Keratinocyte (primary cell): ENCODE measurements at regions not wholly inside any gene's neighbourhood (a gene's known extent, or its start where the extent isn't known, plus 50 kb on each side); places are given as distances from the start of the nearest gene placed in this dataset.

ENCODE experiments used
- DNase-seq: peaks from one replicate; pipeline ENCODE4 v3.0.0-alpha.2; 2011; ENCODE audit warnings: low read depth, missing footprints, low spot score
- FAIRE-seq: peaks from 2 replicates; lab custom pipeline; 2011; peaks lifted over from hg19 to GRCh38; lab: Jason Lieb, UNC
- H2AFZ ChIP-seq: 2 replicates; pipeline ENCODE4 v1.6.0; 2012; ENCODE audit warnings: low read length, control low read depth, inconsistent platforms; ENCODE audit not compliant: control insufficient read depth
- H3K27ac ChIP-seq: 2 replicates; pipeline ENCODE4 v1.5.1; 2011; ENCODE audit warnings: low read length; ENCODE audit not compliant: control insufficient read depth, insufficient read depth
- H3K27me3 ChIP-seq: 3 replicates; pipeline ENCODE4 v1.6.0; 2011; ENCODE audit warnings: low read length; ENCODE audit not compliant: control insufficient read depth, insufficient read depth; ENCODE audit errors: extremely low read depth
- H3K36me3 ChIP-seq, 2 experiments: 2 replicates in 1 of 2; 3 replicates in 1 of 2; pipeline ENCODE4 v1.5.1; 2011; ENCODE audit warnings: low read length in 2 of 2, mild to moderate bottlenecking in 1 of 2; ENCODE audit not compliant: control insufficient read depth in 2 of 2, insufficient read depth in 2 of 2; ENCODE audit errors: extremely low read depth in 1 of 2
- H3K4me1 ChIP-seq: 3 replicates; pipeline ENCODE4 v1.5.1; 2011; ENCODE audit warnings: low read length; ENCODE audit not compliant: control insufficient read depth, insufficient read depth; ENCODE audit errors: extremely low read depth
- H3K4me2 ChIP-seq: 3 replicates; pipeline ENCODE4 v1.6.0; 2011; ENCODE audit warnings: low read depth, low read length; ENCODE audit not compliant: control insufficient read depth, insufficient read depth; ENCODE audit errors: extremely low read depth
- H3K4me3 ChIP-seq, 3 experiments: fragments of 200-600 bp in 1 of 3; sonication (generic) in 1 of 3; 2 replicates in 2 of 3; 3 replicates in 1 of 3; pipeline ENCODE4 v1.5.1; 2011 to 2016; ENCODE audit warnings: low read length in 3 of 3, mild to moderate bottlenecking in 3 of 3, control low read depth in 2 of 3, inconsistent platforms in 1 of 3, low read depth in 1 of 3, mixed read lengths in 1 of 3, mixed run types in 1 of 3, moderate library complexity in 1 of 3; ENCODE audit not compliant: control insufficient read depth in 2 of 3, insufficient read depth in 2 of 3; ENCODE audit errors: extremely low read depth in 1 of 3
- H3K79me2 ChIP-seq: 2 replicates; pipeline ENCODE4 v1.6.0; 2012; ENCODE audit warnings: low read length; ENCODE audit not compliant: control insufficient read depth, insufficient read depth
- H3K9ac ChIP-seq: 3 replicates; pipeline ENCODE4 v1.6.0; 2011; ENCODE audit warnings: low read length; ENCODE audit not compliant: control insufficient read depth, insufficient read depth; ENCODE audit errors: extremely low read depth
- H3K9me1 ChIP-seq: 3 replicates; pipeline ENCODE4 v1.6.0; 2011; ENCODE audit warnings: low read length; ENCODE audit not compliant: control insufficient read depth, insufficient read depth; ENCODE audit errors: extremely low read depth
- H3K9me3 ChIP-seq: 2 replicates; pipeline ENCODE4 v1.5.1; 2012; ENCODE audit warnings: low read depth, low read length; ENCODE audit not compliant: control insufficient read depth
- H4K20me1 ChIP-seq: 3 replicates; pipeline ENCODE4 v1.6.0; 2011; ENCODE audit warnings: low read length; ENCODE audit not compliant: control insufficient read depth, insufficient read depth; ENCODE audit errors: extremely low read depth
- EZH2 ChIP-seq: IDR thresholded peaks from one replicate; pipeline ENCODE4 v1.6.1; 2012; ENCODE audit warnings: inconsistent platforms, mild to moderate bottlenecking, low read length, moderate library complexity
- dilution Hi-C: fragments of 300-500 bp; cut with MboI; formaldehyde crosslinking; loops from one replicate; pipeline ENCODE4 v1.7.0; 2020; ENCODE audit warnings: low sequenced_read_pairs; ENCODE audit not compliant: extremely low pct_ligation_motif_present
- TF ChIP-seq, protein P1 (sequence below), 3 experiments: IDR thresholded peaks in 1 of 3; conservative IDR thresholded peaks in 1 of 3; optimal IDR thresholded peaks in 1 of 3; 2 replicates in 2 of 3; 3 replicates in 1 of 3; pipeline versions ENCODE3 to v1.5.1; 2011; ENCODE audit warnings: low read length in 3 of 3, mild to moderate bottlenecking in 3 of 3, moderate library complexity in 2 of 3, control low read depth in 1 of 3, inconsistent platforms in 1 of 3; ENCODE audit not compliant: insufficient read depth in 2 of 3; ENCODE audit errors: extremely low read depth in 1 of 3

DNA sequence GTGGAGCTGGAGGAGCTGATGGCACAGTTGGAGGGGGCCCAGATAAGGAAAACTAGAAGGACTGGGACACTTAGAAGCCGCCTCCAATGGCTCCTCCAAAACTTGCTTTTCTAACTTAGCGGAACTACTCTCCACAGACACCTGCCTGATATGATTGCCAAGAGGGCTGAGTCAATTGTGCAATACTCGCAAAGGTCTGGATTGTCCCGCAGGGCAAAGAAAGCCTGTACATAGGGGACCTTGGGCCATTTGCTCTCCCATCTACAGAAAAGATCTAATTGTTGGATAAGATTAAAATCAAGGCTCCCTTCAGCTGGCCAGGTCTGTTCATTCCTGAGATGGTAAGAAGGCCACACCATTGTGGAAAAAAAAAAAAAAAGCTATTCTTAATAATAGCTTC lies 69.7 kb upstream of the ATP11B start:
- no peaks in the 10 kb centered on the region for H3K9me3 ChIP-seq
- no peak for FAIRE-seq
- dilution Hi-C loops, result no loop called here
- no peak for DNase-seq
- H4K20me1 ChIP-seq, result no peaks in the 10 kb centered on the region
- no peak overlapping the region for H2AFZ ChIP-seq
- H3K27ac ChIP-seq, result no peak overlapping the region
- no peak overlapping the region for H3K4me2 ChIP-seq
- TF ChIP-seq, protein P1, sequence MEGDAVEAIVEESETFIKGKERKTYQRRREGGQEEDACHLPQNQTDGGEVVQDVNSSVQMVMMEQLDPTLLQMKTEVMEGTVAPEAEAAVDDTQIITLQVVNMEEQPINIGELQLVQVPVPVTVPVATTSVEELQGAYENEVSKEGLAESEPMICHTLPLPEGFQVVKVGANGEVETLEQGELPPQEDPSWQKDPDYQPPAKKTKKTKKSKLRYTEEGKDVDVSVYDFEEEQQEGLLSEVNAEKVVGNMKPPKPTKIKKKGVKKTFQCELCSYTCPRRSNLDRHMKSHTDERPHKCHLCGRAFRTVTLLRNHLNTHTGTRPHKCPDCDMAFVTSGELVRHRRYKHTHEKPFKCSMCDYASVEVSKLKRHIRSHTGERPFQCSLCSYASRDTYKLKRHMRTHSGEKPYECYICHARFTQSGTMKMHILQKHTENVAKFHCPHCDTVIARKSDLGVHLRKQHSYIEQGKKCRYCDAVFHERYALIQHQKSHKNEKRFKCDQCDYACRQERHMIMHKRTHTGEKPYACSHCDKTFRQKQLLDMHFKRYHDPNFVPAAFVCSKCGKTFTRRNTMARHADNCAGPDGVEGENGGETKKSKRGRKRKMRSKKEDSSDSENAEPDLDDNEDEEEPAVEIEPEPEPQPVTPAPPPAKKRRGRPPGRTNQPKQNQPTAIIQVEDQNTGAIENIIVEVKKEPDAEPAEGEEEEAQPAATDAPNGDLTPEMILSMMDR (optimal IDR thresholded peaks at IDR 0.05 in 1 of 3, IDR thresholded peaks at IDR 0.05 in 1 of 3, conservative IDR thresholded peaks at IDR 0.05 in 1 of 3; ENCODE audit: extremely low read depth in 1 of 3, insufficient read depth in 2 of 3, low read length in 3 of 3), result no peak
- no peaks in the 10 kb centered on the region for H3K4me1 ChIP-seq
- H3K79me2 ChIP-seq, result no peaks in the 10 kb centered on the region
- no peaks in the 10 kb centered on the region for H3K9me1 ChIP-seq
- H3K27me3 ChIP-seq, result no peaks in the 10 kb centered on the region
- H3K4me3 ChIP-seq, result no peak overlapping the region
- no peak overlapping the region for H3K9ac ChIP-seq
- H3K36me3 ChIP-seq, result no peaks in the 10 kb centered on the region

DNA sequence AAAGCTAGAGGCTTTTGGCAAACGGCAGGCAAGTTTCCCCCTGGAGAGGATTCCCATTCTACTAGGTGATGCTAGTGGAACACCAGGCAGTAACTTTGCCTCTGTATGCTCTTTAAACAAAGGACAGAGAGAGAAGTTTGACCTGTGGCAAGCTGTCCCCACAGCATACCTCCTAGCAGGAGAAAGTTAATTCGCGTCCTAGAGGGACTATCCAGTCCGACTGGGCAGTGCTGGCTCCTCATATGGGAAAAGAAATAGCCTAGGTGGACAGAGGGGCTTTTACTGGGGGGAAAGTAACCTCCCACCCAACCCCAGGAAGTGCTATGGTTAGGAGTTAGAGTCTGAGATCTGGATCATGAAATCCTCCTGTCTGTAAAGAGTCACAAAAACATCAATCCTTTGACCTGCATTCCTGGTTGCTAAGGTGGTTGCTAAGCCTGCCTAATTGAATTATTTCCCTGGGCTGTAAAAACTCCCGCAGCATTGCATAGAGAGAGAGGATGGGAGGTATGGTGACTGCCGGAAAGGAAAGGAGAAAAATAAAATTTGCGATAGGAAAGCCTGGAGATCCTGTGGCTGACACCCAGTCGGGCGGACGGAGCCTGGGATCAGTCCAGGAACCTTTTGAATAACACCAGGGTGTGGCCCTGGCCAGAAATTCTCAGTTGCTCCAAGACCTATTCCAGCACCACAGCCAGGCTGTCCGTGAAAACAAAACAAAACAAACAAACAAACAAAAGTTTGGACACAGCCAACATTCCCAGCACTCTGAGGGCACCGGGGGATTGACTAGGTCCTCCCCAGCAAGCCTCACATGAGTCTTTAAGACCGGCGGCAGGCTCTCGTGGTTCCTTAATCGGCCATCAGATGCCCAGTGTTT lies 67.7 kb upstream of the ATP11B start:
- Histone ChIP-seq H3K27ac (no peak overlapping the region), H3K27me3 (no peaks in the 10 kb centered on the region), H3K4me1 (peaks cover 6% of the 10 kb centered on the region), H4K20me1 (no peaks in the 10 kb centered on the region), H3K9me3 (no peaks in the 10 kb centered on the region), H3K4me2 (no peak overlapping the region), H3K9ac (no peak overlapping the region), H3K79me2 (no peaks in the 10 kb centered on the region), H2AFZ (no peak overlapping the region), H3K4me3 (no peak overlapping the region), H3K36me3 (no peaks in the 10 kb centered on the region), H3K9me1 (no peaks in the 10 kb centered on the region)
- no peak for TF ChIP-seq EZH2
- TF ChIP-seq, protein P1 (optimal IDR thresholded peaks at IDR 0.05 in 1 of 3, IDR thresholded peaks at IDR 0.05 in 1 of 3, conservative IDR thresholded peaks at IDR 0.05 in 1 of 3; ENCODE audit: extremely low read depth in 1 of 3, insufficient read depth in 2 of 3, low read length in 3 of 3), result no peak
- FAIRE-seq (no peak), DNase-seq (no peak)
- dilution Hi-C loops, result no loop called here
